ENCODE measurements at regions not wholly inside any gene's neighbourhood (a gene's known extent, or its start where the extent isn't known, plus 50 kb on each side); places are given as distances from the start of the nearest gene placed in this dataset.

DNA sequence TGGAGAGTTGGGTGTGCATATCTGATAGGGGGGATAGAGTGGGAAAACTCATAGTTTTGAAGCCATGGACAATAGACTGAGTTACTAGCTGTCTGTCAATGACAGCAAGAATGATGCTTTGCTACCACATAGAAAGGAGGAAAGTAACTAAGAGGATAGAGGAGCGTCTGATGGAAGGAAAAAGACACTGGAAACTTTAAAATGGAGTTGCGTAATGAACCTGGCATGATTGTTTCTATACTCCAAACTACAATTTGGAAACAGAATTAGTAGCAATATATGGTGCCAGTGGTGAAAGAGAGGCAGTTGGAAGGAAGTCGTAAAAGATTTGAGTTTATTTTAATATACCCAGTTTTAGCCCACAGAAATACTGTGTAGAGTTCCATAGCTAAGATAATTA is 163.6 kb downstream of the TUSC7 start:
- CTCF ChIA-PET, result no interaction called here
- TF ChIP-seq CTCF (IDR thresholded peaks at IDR 0.05), result no peak
- no peaks in the 10 kb centered on the region for H3K4me1 Mint-ChIP-seq (ENCODE audit: low read depth)

GRCh38 chr3:116877968-116878367 is 168.4 kb downstream of the TUSC7 start:
- no peak for TF ChIP-seq CTCF (IDR thresholded peaks at IDR 0.05)
- Histone ChIP-seq H3K36me3 (ENCODE audit: insufficient read depth, low read length) (no peaks in the 10 kb centered on the region), H3K4me1 (ENCODE audit: insufficient read depth, low read length) (no peaks in the 10 kb centered on the region), H3K27ac (ENCODE audit: low read depth in 1 of 2, low read length in 2 of 2) (no peak overlapping the region), H3K27me3 (ENCODE audit: control insufficient read depth in 1 of 2, insufficient read depth in 2 of 2, low read length in 2 of 2) (no peaks in the 10 kb centered on the region), H3K4me3 (ENCODE audit: low read length) (no peak overlapping the region), H3K9me3 (ENCODE audit: control insufficient read depth in 1 of 2, insufficient read depth in 1 of 2, low read length in 2 of 2) (peaks cover 0 to 4% of the 10 kb centered on the region in 2 experiments)
- CTCF ChIA-PET, result no interaction called here
- POLR2A ChIA-PET, result no interaction called here
- Mint-ChIP-seq H3K4me1 (ENCODE audit: low read depth) (no peaks in the 10 kb centered on the region), H3K4me3 (no peak overlapping the region), H3K9me3 (peaks cover 9% of the 10 kb centered on the region), H3K36me3 (ENCODE audit: low read depth) (no peaks in the 10 kb centered on the region), H3K27ac (no peak overlapping the region), H3K27me3 (no peaks in the 10 kb centered on the region)
- intact Hi-C loops (cut with DNase I, micrococcal nuclease), result no loop called here
- DNase-seq, result no peak
- no peak for ATAC-seq (ENCODE audit: poor library complexity)

More for the DNA sequence above, 163.6 kb downstream of the TUSC7 start:
- no peak overlapping the region for H3K27ac ChIP-seq (ENCODE audit: low read depth in 1 of 2, low read length in 2 of 2)
- peaks cover 9% of the 10 kb centered on the region for H3K9me3 Mint-ChIP-seq
- no peak overlapping the region for H3K4me3 Mint-ChIP-seq
- peaks cover 0 to 4% of the 10 kb centered on the region in 2 experiments for H3K9me3 ChIP-seq (ENCODE audit: control insufficient read depth in 1 of 2, insufficient read depth in 1 of 2, low read length in 2 of 2)
- POLR2A ChIA-PET, result no interaction called here
- no peaks in the 10 kb centered on the region for H3K36me3 ChIP-seq (ENCODE audit: insufficient read depth, low read length)
- H3K27ac Mint-ChIP-seq, result no peak overlapping the region
- no peak overlapping the region for H3K4me3 ChIP-seq (ENCODE audit: low read length)
- H3K4me1 ChIP-seq (ENCODE audit: insufficient read depth, low read length), result no peaks in the 10 kb centered on the region
- no peak for ATAC-seq (ENCODE audit: poor library complexity)
- no peaks in the 10 kb centered on the region for H3K36me3 Mint-ChIP-seq (ENCODE audit: low read depth)
- intact Hi-C loops (cut with DNase I, micrococcal nuclease), result no loop called here
- no peak for DNase-seq
- no peaks in the 10 kb centered on the region for H3K27me3 ChIP-seq (ENCODE audit: control insufficient read depth in 1 of 2, insufficient read depth in 2 of 2, low read length in 2 of 2)
- no peaks in the 10 kb centered on the region for H3K27me3 Mint-ChIP-seq

DNA sequence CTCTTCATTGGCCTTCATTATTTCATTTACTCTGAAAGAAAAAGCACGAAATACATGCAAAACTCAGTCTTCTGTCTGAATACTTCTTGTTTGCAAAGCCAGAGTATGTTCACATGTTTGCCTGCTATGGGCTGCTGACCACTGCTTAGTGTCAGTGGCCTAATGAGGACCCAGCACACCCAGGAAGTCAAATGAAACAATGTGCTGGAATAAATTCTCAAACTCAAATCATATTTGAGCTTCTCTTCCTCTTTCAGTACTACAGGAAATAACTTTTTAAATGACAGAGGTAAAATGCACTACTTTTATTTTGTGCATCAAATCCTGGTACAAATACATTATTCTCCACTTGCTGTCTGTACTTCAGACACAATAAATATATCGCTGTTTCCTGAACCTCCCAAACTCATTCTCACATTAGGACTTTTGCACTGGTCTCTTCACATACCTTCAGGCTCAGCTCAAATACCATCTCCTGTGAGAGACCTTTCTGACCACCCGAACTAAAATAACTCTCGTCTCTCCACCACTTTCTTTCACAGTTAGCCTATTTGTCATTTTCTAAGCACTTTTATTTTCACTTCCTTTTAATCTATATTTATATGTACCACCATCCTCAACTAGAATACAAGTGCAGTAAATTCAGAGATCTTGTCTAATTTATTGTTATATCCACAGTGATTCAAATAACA is 176.8 kb downstream of the TUSC7 start:
- Mint-ChIP-seq H3K36me3 (ENCODE audit: low read depth) (no peaks in the 10 kb centered on the region), H3K27ac (no peak overlapping the region), H3K4me1 (ENCODE audit: low read depth) (no peaks in the 10 kb centered on the region), H3K9me3 (peaks cover 6% of the 10 kb centered on the region), H3K27me3 (no peaks in the 10 kb centered on the region), H3K4me3 (no peak overlapping the region)
- Histone ChIP-seq H3K27ac (ENCODE audit: low read depth in 1 of 2, low read length in 2 of 2) (no peak overlapping the region), H3K4me1 (ENCODE audit: insufficient read depth, low read length) (no peaks in the 10 kb centered on the region), H3K36me3 (ENCODE audit: insufficient read depth, low read length) (no peaks in the 10 kb centered on the region), H3K9me3 (ENCODE audit: control insufficient read depth in 1 of 2, insufficient read depth in 1 of 2, low read length in 2 of 2) (no peaks in the 10 kb centered on the region), H3K27me3 (ENCODE audit: control insufficient read depth in 1 of 2, insufficient read depth in 2 of 2, low read length in 2 of 2) (no peaks in the 10 kb centered on the region), H3K4me3 (ENCODE audit: low read length) (no peak overlapping the region)
- ChIA-PET CTCF (no interaction called here), POLR2A (no interaction called here)
- no peak for ATAC-seq (ENCODE audit: poor library complexity)
- no peak for TF ChIP-seq CTCF (IDR thresholded peaks at IDR 0.05)
- intact Hi-C loops (cut with DNase I, micrococcal nuclease), result no loop called here
- DNase-seq, result no peak

All from CD4-positive, alpha-beta T cell (primary cell).